NCI-H1436 treated with DMSO at 0.1 percent for 48 hours (cell line): ENCODE measurements at regions not wholly inside any gene's neighbourhood (a gene's known extent, or its start where the extent isn't known, plus 50 kb on each side); places are given as distances from the start of the nearest gene placed in this dataset.

ENCODE experiments used
- DNase-seq: peaks from one replicate; lab custom pipeline; 2025; lab: John Stamatoyannopoulos, UW

GRCh38 chr3:1693145-1693544 lies 405.5 kb upstream of the CNTN4 start:
- no peak for DNase-seq

DNA sequence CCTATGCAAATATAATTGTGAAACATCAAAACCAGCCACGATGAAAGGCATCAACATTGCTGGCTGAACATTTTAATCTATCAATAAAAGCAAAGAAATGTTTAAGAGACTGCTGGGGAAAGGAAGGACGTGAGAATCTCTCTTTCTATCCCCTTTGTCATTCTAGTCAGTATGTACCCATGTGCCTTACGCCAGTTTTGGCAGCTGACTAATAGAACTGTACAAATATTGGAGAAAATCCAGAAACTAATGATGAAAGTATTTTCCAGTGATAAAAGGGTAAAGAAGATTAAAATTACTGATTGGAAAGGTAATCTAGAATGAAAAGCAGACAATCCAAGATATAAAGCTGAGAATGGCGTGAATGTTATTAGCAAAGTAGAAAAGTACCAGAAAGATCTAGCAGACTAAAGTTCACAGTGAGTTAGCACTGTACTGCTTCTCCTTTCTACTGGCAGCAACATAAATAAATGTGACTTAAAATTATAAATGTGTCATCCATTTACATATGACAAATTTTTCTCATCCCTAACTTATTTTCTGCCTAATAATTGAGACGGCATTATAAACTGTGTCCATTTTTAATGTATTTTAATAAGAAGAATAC lies 401.9 kb upstream of the CNTN4 start:
- DNase-seq, result no peak

DNA sequence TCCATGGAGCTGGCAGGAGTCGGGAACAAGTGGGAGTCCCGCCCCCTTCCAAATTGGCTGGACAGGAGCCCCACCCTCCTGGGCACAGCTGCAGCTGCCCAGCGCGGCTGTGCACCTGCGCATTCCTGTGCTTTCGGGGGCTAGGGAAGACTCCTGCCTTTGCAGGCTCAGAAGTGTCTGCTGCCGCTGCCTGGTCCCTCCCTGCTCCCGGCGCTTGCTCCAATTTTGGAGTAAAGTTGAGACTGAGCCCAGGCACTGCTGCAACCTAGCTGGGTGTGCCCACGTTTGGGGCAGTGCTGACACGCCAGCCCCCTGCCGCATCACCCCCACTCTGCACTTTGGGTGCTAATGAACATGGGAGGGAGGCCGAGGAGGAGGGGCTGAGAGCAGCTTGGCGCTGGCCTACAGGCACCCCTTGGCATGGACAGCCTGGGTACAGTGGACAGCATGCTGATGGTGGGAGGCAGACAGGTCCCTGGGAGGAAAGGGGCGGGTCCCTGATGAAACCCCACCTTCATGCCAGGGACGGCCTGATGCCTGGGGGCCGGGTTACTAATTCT lies 399.2 kb upstream of the CNTN4 start:
- DNase-seq, result no peak

- no peak for DNase-seq
Observed at GRCh38 chr3:1700650-1701049, 398.0 kb upstream of the CNTN4 start.

DNA sequence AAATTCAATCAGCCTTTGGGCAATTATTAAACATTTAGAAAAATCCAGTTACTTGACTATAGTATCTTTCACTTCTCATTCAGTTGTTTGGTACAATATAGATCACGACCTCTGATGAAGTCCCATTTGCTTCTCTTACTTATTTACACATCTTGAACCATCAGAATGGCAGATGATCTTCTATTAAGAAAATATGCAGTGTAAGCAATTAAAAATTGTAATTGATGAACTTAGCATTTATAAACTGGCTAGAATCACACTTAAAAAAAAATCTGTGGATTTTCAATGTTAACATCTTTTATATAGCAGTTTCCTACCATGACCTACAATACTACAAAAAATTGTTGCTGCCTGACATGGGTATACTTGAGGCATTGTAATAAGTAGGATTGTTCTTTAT lies 395.5 kb upstream of the CNTN4 start:
- DNase-seq, result no peak

DNA sequence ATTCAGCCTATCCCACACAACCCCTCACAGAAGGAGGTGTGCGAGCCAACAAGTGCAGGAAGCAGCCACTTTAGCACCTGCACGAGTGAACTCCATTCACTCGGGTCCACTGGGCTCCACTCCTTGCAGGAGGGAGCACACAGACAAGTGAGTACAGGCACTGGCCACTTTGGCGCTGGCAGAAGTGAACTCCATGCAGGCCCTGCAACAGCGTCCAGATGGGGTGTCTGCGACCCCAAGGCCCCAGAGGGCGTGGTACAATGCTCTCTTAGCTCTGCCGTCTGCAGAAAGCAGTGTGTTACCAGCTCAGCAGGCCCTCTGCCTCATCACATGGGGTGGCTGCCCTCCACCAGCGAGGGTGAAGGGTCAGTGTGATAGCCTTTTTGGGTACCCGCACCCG lies 388.0 kb upstream of the CNTN4 start:
- DNase-seq, result no peak

- DNase-seq, result no peak
Observed at GRCh38 chr3:1717524-1717923, 381.1 kb upstream of the CNTN4 start.

GRCh38 chr3:1723726-1724125 lies 374.9 kb upstream of the CNTN4 start:
- DNase-seq, result no peak

GRCh38 chr3:1726741-1727140 lies 371.9 kb upstream of the CNTN4 start:
- DNase-seq, result no peak

DNA sequence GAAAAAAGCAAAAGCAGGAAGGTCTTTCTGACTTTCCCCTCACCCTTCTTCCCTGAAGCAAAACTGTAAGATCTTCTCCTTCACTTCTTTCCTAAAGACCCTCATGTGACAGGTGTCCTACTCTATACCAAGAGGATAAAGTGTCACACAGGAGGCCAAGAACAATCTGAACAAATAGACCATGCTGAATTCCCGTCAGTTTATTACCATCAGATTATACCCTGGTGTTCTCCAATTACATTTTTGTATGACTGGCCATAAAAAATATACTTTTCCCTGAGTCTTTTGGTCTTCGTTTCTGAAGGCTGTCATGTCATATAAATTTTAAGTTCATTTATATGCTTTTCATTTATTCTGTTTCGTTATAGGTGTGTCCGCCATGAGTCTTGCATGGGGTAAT lies 371.4 kb upstream of the CNTN4 start:
- no peak for DNase-seq

DNA sequence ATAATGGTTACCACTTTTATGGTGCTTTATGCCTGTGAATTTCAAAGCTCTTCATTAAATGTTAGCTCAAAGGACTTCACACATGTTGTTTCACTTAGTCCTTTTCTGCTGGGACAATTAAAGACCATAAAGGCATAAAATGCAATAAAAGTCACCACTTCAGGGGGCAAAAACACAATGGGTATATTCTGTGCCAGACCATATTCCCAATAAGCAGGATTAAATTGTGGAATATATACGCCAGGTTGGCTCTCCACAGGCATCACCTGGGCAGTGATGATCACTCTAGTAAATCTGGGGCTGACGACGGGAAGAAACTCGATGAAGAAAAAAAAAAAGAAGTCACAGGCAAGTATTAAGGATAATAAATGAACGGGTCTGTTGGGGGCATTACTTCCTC lies 370.2 kb upstream of the CNTN4 start:
- DNase-seq, result no peak

DNA sequence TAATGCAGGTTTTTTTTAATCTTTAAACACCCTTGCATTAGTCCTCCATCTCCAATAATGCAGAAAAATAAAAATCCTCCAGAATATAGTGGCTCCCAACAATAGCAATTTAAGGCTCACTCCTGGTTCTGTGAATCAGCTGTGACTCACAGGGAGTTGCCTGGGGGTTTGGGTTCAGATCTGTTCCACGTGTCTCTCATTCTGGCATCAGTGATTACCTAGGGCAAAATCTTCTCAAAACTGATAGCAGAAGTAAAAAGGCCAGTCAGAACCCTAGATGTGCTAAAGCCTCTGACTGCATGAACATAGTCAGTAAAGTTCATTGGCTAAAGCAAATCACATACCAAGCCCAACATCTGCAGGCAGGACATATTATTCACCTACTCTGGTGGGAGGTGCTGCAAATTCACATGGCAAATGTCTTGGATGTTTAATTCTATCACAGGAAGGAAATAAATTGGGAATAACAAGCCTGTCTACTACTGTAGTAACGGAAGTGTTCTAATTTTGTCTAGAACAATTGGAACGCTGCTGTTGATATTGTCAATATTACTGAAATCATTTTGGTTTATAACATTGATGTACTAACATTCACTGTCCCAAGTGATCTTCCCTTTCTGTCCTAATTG lies 364.1 kb upstream of the CNTN4 start:
- no peak for DNase-seq

DNA sequence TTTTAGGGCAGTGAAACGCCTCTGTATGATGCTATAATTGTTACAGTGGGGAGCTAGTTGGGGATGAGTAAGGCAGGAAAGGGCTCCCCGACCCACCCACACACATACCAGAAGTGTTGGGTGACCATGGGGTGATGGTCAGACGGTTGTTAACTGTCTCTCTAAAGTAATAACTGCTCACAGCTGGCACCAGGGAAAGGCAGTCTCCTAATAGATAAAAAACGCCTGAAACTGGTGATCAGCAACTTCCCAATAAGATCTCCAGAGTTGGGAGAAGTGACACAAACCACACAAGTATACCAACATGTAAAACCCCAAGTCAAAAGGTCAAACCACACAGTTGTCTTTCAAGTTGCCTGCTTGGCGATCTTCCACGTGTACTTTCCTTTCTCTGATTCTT lies 346.5 kb upstream of the CNTN4 start:
- DNase-seq, result no peak

- DNase-seq, result no peak
Observed at GRCh38 chr3:1766384-1766783, 332.3 kb upstream of the CNTN4 start.

DNA sequence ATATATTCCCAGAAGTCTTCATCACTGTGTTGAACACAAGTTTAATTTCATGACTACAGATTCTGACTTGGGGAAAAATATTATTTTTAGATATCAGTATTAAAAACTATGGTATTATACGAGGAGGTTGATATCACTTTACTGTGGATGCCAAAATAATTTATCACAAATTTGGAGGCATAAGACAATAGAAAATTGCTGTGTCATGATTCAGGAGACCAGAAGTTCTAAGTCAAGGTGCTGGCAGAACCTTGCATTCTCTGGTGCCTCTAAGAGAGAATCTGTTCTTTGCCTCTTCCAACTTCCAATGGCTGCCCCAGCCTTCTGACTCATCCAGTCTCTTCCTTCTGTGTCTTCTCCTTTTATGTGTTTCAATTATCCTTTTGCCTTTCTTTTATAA lies 325.0 kb upstream of the CNTN4 start:
- no peak for DNase-seq

DNA sequence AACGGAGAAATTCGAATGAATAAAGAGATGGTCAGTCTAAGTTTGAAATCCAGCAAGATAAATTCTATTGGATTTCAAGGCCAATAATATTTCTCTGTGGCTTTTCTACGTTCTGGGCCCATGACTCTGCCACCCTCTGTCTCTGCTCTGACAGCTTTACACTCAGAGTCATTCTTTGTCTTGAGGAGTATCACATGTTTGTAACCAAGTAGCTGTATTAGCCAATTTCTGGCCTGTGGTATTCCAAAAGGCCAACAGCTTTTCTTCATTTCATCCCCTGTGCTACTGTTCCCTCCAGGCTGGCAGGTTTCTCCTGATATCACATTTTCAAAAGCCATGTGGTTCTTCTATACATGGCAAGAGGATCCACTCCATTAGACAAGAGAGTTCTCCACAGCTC lies 324.1 kb upstream of the CNTN4 start:
- DNase-seq, result no peak

DNA sequence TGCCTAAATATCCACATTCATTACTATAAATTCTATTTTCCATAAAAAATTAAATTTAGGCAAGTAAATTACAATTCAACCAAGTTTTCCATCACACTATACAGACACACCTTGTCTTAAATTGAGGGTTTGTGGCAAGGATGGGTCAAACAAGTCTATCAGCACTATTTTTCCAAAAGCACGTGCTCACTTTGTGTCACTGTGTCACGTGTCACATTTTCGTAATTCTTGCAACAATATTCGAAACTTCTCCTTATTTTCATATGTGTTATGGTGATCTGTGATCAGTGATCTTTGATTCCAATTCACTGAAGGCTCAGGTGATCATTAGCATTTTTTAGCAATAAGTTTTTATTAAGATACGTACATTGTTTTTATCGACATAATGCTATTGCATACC lies 323.3 kb upstream of the CNTN4 start:
- DNase-seq, result no peak

DNA sequence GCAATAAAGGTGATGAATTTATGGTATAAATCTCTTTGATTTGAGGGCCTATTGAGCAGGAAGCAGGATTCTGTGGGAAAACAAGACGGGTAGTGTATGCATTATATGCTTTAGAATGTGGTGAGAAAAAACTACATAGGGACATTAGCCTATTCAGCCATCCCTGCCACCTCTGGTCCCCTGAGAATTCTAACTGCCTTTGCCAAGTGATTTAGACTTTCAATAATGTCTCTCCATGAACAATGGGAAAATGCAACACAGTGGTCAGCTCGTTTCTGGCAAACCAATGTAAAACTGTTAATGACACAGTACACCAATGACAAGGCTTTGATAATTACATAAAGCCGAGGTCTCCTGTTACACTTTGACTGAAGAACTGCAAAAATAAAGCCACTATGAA lies 314.7 kb upstream of the CNTN4 start:
- DNase-seq, result no peak

DNA sequence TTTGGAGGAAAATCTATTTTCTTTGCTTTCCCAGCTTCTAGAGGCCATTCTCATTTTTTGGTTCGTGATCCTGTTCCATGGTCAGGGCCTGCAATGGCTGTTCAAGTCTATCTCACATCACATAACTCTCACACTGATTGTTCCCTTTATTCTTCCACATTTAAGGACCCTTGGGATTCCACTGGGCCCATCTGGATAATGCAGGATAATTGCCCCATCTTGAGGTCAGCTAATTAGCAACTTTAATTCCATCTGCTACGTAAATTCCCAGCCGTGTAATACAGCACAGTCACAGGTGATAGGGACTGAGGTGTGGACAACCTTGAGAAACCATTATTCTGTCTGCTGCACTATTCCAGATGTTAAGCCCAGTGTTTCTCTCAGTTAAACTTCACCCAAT lies 311.6 kb upstream of the CNTN4 start:
- DNase-seq, result peak; percentile 12

DNA sequence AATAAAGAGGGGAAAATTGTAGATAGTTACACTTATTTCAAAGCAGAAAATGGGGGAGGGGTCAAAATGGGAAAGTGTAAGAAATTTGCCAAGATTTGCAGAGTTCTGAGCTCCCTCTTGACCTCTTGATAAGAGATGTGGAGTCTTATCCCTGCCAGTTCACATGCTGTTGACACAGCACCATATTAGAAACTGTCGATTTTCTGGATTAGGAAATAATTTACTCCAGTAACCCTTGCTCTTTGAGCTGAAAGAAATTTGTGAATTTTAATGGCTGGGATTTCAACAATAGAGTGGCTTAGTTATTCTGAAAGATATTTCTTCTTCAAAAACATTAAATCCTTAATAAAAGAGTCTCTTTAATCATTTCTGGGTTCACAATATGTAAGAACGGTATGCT lies 306.2 kb upstream of the CNTN4 start:
- DNase-seq, result no peak

DNA sequence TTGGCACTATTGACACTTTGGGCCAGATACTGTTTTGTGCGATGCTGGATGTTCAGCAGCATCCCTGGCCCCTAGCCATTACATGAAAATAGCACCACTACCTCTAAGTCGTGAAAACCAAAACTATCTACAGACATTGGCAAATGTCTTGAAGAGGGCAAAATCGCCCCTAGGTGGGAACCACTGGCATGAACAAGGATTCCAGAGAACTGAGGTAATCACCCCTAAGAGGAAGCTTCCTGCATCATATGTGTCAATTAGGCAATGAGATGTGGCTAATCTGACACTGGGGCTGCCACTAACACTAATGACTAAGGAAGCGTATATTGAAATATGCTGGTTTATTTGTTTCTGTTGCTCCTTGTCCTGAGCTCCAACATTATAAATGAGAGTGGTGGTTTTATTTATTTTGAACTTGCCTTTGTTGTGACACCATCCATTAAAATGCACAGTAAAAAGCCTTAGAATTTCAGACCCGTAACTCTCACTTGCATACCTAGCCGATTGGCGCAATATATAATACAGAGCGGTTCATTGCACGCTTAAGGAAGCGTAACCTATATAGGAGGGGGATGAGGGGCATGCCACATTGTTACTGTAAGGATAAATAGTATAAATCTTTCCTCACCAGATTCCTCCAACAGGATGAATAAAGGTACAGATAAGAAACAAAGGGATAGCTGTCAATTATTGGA lies 299.8 kb upstream of the CNTN4 start:
- no peak for DNase-seq

GRCh38 chr3:1805331-1805730 lies 293.3 kb upstream of the CNTN4 start:
- DNase-seq, result no peak

GRCh38 chr3:1808590-1808989 lies 290.1 kb upstream of the CNTN4 start:
- DNase-seq, result no peak
